GM19324 (cell line): ENCODE measurements at regions not wholly inside any gene's neighbourhood (a gene's known extent, or its start where the extent isn't known, plus 50 kb on each side); places are given as distances from the start of the nearest gene placed in this dataset.
"Not testable (repeated sequence)": the region's sequence is repeated elsewhere in the genome, so short reads cannot be mapped to it uniquely, and the experiment has no call there.

Experiments used
- ATAC-seq: cut with Tn5 transposase; IDR thresholded peaks from one replicate; pipeline ENCODE4 v1.9.1; 2021; ENCODE audit warnings: mild to moderate bottlenecking, moderate library complexity; ENCODE audit not compliant: unreplicated experiment, low FRiP score

DNA sequence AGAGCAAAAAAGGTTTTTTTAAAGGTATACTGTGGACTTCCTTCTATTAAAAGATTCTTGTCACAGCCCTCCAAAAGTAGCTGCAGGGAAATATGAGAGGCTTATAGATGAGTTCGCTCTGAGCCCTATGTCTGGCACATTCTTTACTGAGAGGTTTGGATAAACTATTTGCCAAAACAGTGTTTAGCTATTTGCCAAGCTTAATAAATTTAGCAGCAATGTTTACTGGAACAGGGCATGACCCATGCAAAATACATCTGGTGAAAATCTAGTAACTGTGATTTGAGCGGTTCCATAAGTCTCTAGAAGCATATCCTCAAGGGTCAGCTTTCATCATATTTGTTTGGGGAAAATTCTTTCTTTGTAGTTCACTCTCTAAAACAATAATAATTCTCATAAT, 1696.7 kb upstream of the PIK3C3 start:
- no peak for ATAC-seq

DNA sequence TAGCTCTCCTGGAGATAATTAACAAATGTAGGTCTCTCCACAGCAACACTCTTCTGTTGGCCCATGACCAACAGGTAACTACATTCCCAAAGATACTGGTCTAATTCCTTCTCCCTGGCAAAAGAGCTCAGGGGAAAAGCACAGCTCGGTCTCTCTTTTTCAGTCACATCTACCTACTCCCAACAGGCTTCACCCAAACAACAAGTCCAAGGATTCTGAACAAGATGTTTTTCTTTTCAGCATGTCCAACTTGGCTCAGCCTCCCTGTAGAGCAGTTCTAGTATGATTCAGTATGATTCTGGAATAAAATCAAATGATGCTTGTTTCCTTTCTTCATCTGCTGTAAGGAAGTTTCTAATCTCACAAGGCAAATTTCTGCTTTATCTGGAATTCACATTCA, 1704.8 kb upstream of the PIK3C3 start:
- ATAC-seq: no peak

DNA sequence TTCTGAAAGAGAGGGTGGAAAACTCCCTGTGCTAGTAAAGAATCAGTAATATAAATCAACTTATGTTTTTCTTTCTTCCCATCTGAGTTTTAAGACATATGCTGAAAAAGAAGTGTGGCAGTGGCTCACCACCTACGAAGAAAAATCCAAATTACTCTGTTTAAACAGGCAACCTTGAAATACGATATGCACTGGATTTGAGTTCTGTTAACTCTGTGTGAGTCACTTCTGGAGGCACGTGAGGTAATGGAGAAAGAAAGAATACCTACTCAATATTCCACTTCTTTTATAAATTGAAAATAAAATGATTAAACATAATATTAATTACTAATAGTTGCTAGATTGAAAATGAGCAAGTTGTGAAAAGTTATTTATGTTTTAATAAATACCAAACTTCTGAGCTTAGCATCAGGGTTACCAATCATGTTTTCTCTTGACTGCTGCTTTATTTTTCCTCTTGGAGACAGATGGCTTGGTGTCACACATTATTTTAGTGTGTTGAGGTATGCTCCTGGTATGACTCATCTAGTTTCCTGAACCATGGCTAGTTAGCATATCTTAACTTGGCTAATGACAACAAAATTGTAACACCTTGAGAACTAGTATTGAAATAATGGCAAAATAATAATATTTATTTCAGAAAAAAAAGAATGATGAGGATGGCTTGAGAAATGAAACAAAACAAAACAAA, 1705.5 kb upstream of the PIK3C3 start:
- no peak for ATAC-seq

DNA sequence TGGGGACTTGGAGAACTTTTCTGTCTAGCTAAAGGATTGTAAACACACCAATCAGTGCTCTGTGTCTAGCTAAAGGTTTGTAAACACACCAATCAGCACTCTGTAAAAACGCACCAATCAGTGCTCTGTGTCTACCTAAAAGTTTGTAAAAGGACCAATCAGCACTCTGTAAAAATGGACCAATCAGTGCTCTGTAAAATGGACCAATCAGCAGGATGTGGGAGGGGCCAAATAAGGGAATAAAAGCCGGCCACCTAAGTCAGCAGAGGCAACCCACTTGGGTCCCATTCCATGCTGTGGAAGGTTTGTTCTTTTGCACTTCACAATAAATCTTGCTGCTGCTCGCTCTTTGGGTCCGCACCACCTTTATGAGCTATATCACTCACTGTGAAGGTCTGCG, 1709.4 kb upstream of the PIK3C3 start:
- not testable (repeated sequence) for ATAC-seq

DNA sequence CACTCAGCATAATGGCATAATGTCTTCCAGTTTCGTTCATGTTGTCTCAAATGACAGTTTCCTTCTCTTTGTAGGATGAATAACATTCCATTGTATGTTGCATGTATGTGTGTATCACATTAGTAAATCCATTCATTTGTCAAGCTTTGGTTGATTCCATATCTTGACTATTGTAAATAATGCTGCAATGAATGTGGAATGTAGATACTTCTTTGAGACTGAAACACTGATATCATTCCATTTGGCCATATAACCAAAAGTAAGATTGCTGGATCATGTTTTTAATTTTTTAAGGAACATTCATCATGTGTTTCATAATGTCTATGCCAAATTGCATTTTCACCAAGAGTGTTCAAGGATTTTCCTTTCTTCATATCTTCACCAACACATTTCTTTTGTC, 1711.4 kb upstream of the PIK3C3 start:
- no peak for ATAC-seq

DNA sequence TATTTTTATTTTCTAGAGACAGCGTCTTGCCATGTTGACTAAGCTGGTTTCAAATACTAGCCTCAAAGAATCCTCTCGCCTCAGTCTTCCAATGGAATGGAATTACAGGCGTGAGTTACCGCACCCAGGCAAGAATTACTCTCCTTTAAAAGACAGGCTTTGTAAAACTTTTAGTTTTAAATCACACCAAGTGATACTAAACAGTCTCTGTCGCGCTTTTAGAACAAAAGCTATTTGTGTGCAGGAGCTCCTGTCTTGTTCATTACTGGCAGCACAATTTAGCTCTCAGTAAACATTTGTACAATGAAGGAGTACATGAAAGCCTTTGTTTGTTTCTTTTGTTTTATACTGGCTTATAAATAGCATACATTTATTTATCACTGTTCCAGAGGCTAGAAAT, 1719.2 kb upstream of the PIK3C3 start:
- no peak for ATAC-seq

DNA sequence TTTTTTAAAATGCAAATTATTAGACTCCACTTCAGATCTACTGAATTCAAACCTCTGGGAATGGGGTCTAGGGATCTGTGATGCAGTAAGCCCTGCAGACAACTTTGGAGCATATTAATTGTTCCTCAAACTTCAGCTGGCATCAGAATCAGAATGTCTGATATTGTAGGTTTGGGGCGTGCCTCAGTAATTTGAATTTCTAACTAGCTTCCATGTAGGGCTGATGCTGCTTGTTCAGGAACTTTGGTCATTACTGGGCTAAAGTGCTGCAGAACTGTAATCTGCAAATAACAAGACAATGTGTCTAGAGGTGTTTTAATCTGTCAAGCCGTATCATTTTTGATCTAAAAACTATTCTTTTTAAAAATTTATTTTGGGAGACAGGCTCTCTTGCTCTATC, 1719.7 kb upstream of the PIK3C3 start:
- ATAC-seq: no peak

DNA sequence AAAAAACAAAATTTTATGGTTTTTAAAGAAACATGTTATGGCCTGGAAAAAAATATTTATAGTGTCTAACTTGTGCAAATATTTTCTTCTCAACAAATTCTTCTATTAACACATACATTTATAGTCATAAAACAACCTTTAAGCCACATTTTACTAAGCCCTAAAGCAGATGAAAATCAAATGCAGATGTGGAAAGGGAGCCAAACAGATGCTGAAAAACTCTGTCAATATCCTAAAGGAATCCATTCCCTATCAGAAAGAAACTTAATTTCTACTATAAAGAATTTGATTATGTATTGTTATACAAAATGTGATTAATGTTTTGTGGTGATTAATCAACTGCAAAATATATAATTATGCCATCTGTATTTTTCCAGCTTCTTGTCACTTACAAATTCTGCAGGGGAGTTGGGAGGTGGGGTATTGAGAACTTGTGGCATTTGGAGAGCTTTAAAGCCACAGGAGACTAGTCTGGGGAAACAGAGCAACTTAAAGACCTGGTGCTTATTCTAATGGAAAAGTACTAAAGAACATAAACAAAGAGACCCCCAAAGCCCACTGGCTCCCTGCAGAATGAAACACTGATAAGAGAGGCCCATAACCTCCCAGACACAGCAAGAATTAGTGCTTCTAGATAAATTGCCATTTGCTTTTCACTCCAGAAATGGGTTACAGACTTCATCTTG, 1721.0 kb upstream of the PIK3C3 start:
- no peak for ATAC-seq

DNA sequence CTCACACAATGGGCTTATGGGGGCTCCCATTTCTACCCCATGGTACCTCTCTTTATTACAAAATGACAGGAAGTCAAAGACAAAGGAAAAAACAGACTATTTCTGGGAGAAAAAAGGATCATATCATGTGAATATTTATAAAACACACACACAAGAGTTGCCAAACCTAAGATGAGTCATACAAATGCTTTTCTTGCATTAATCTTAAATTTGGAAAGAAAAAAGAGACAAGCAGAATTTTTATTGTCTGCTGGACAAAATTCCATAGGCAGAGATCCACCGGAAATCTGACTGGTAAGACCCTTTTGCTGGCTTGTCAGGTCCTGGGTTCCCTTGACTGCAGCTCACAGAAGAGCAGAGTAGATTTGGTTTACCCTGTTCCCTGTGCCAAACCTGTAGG, 1732.3 kb upstream of the PIK3C3 start:
- no peak for ATAC-seq

DNA sequence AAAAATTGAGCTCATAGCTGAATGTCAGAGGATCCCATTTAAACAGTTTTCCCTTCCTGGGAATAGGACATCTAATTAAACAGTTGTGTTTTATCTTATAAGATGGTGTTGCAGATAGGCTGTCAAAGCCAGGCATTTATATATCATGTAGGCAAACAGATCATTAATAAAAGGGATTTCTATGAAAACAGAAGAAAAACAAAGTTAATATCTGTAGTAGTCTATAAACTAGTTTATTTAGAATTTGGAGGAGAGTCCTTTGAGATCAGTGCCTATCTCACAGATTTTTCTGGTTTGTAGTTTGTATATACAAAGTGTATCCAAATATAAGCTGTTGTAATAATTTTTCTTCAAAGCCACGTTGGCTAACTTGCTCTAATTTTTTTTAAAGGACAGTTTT, 1738.2 kb upstream of the PIK3C3 start:
- no peak for ATAC-seq

DNA sequence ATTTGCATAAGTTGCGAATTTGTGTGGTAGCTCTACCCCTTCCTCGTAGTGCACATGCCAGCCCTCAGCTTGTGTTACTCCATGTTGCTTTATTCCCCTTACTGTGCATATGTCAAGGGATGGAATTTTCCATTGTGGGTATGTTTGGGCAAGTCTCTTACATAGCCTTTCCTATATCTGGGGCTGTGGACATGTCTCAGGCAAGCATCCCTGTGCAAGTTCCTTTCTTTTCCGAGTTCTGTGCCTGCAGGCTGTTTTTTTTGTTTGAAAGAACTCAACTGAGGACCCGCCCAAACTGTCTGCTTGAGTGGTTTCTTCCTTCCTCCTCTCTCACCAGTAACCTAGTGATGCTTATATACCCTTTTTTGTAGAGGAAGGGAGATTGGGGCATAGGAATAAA, 1739.1 kb upstream of the PIK3C3 start:
- ATAC-seq: no peak

DNA sequence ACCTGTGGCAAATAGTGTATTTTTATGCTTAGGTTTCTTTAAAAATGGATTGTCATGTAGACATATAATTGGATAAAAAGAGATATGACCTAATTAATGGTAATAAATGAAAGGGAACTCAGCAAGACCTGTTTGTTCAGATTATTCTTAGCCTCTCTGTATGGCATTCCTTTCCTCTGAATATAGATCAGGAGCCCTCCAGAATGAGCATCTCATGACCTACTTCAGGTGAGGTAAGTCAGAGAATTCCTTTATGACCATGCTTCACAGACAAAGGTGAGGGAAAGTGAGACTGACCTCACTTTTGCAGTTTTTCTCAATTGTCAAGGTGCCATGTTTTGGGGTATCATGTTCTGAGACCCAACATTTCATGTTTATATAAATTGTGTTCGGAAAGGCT, 1744.3 kb upstream of the PIK3C3 start:
- ATAC-seq: no peak

DNA sequence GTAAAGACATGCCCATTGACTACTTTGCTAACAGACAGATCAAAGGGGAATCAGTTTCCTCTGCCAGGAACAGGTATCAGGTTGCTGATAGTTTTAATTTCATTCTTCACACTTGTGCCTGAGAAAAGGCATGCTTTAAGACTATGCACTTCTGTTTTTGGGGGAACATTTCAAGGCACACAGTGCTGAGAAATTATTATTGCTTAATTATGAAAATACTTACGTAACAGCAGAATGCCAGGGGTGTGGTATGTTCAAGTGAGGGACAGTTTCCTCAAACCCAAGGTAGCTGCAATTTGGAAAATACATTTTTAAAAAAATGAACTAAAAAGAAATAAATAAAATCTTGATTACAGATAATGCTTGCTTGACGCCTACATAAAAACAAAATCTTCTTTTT, 1746.1 kb upstream of the PIK3C3 start:
- no peak for ATAC-seq

DNA sequence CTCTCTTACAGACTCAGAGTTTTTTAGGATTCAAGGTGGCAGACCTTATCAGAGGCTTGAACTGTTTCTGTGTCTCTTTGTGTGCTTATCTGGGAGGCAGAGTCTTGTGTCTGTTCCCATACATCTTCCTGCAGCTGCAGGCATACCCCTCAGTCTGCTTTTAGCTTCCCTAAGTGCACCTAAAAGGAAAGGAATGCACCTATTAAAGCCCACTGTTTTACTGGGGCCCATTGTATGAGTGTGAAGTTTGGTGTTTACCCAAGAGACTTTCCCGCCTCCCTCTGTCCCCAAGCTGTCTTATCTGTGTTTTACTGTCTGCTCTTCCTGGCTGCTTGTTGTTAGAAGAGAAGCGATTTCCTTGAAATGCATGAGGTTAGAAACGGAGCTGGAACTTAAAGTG, 1757.3 kb upstream of the PIK3C3 start:
- ATAC-seq: no peak

DNA sequence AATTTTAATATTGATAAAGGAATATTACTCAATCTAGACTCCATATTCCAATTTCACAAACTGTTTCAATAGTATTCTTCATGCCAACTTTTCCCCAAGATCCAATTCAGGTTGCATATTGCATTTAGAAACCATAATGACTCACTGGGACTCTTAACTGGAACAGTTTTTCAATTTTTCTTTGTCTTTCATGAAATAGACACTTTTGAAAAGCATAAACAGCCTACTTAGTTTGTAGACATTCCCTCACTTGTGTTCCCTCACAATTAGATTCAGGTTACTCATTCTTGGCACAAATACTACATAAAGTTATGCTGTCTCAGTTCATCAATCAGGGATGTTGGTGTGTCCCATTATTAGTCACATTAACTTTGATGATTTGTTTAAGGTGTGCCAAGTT, 1768.4 kb upstream of the PIK3C3 start:
- ATAC-seq: no peak

DNA sequence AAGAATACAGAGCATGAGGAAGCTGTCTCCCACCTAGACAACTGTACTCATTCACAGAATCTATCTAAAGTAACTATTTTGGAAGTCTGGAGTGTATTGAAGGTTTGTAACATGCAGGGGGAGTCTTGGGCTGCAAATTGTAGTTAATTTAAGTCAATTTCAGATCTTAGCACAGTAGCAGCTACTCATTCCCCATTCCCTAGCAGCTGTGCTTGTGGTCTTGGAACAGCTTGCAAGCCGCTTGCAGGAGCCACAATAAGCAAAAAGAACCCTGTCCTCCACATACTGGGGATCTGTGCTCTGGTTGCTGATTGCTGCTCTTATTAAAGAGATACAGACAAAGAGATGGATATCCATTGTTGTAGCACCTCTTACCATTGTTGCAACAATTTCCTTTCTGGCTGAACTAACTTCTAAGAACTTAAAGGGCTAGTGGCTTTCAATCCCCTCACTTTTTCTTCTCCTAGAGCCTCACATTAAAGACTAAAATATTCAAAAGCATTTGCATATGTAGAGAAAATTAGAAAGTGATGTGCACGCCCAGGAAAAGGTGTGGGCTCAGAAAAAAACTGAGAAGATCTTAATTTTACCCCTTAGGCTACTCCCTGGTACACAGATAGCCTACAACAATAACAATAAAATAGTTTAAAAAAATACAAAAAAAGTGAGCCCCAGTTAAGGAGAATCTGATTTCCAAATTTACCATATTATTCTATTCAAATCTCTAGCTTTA, 1775.1 kb upstream of the PIK3C3 start:
- ATAC-seq: no peak

DNA sequence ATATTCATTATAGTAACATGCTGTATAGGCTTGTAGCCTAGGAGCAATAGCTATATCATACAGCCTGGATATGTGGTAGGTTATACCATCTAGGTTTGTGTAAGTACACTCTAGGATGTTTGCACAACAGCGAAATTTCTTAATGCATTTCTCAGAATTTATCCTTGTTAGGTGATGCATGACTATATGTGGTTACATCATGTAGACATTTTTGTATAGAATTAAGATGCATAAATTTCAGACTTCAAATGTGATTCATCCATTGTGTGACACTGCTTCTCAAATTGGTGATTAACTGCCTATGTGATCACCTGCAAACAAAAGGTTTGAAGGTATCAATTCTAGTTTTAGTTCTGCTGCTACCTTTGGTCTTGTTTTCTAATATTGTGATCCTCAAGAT, 1787.0 kb upstream of the PIK3C3 start:
- ATAC-seq: no peak

DNA sequence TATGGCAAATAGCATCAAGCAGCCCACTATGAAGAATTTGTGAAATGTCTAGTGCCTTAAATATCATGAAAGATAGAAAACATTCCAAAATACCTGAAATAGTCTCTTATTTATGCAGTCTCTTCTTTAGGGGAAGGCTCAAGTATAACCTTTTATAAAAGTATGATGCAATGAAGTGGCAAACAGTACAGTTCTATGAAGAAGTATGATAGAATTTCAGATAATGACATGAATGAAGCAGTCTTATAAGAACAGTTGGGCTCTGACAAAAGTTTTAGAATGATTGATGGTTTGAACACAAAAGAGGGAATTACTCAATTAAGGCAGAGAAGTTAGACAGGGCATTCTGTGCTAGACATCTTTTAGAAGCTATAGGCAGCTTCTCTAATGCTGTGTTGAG, 1791.8 kb upstream of the PIK3C3 start:
- no peak for ATAC-seq

DNA sequence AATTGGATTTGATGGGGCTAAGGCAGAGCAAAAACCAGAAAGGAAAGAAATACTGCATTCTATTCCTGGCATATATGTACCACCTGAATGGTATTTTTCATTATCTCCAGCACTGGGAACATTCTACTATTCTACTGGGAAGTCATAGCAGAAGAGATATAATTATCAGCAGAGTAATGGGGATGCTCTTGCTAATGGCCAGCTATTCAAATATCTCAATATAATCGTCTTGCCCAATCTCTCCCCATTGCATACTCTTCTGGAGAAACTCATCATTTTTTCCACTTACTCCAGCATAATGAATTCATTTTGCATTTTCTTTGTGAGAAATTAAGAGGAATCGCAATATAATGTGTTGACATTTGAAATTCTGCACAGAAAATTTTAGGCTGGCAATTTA, 1794.7 kb upstream of the PIK3C3 start:
- ATAC-seq: no peak

DNA sequence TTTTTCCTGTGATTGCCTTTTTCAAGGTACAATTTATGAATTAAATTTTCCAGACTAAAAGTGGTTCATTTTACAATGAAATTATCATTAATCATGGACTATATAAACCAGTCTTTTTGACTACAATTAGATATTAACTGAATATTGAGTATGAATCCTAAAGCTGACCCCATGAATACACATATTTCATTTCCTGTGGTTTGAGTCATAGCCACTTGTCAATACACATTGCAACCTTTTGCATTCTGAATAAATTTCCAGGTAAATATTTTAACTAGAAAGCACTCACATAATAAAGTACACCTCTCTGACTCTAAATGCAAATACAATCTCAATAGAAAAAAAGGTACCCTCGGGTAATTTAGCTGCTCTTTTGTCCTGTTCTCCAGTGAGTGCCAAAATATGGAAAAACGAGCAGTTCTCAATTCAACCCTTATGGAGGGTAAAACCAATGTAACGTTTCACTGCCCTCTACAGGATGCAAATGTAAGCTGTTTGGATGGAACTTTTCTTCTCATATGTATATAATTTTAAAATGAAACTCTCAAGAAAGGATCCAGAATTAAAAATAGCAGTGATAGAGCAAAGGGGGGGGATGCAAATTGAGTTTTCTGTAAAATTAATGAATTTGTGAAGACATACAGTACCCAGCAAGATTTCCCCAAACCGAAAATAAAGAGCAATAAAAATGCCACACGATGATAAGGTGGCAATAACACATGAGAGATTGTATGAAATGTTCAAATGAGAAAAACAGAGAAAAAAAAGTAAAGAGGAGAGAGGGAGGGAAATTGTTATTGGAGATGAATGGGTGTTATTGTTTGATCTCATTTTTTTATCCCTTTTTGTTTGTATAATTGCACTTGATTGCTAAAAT, 1795.7 kb upstream of the PIK3C3 start:
- no peak for ATAC-seq

DNA sequence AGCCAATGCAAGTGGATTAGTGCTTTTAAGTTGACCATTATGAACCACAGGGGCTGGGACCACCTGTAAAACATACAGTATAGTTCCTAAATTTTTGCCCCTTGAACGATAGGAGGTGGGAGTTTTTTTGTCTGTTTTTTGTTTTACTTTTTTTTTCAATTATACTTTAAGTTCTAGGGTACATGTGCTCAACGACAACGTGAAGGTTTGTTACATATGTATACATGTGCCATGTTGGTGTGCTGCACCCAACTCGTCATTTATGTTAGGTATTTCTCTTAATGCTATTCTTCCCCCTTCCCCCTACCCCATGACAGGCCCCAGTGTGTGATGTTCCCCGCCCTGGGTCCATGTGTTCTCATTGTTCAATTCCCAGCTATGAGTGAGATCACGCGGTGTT, 1797.9 kb upstream of the PIK3C3 start:
- ATAC-seq: no peak
